ENCODE measurements at regions not wholly inside any gene's neighbourhood (a gene's known extent, or its start where the extent isn't known, plus 50 kb on each side); places are given as distances from the start of the nearest gene placed in this dataset.

- Histone ChIP-seq H3K27ac (ENCODE audit: low read depth, low read length) (no peak overlapping the region), H3K27me3 (ENCODE audit: control insufficient read depth in 2 of 2, insufficient read depth in 2 of 2, low read length in 2 of 2) (no peaks in the 10 kb centered on the region), H3K9me3 (ENCODE audit: control insufficient read depth in 2 of 3, low read length in 3 of 3) (no peaks in the 10 kb centered on the region), H3K4me3 (ENCODE audit: low read length) (no peak overlapping the region), H3K36me3 (ENCODE audit: control insufficient read depth in 2 of 3, insufficient read depth in 3 of 3, low read length in 3 of 3) (no peaks in the 10 kb centered on the region), H3K4me1 (ENCODE audit: control insufficient read depth in 2 of 2, insufficient read depth in 2 of 2, low read length in 2 of 2) (no peaks in the 10 kb centered on the region)
- DNase-seq (no peak), ATAC-seq (no peak)
- Mint-ChIP-seq H3K9me3 (peaks cover 0 to 3% (median 0%) of the 10 kb centered on the region in 11 donors), H3K4me3 (no peak overlapping the region), H3K27ac (no peak overlapping the region), H3K27me3 (peaks cover 10 to 23% (median 14%) of the 10 kb centered on the region in 5 donors), H3K4me1 (no peaks in the 10 kb centered on the region), H3K36me3 (no peaks in the 10 kb centered on the region)
- POLR2A ChIA-PET: no interaction called here
- CTCF ChIA-PET: no interaction called here
- intact Hi-C loops (cut with micrococcal nuclease): no loop called here
Measured at GRCh38 chr18:78725426-78725825, 254.2 kb upstream of the SALL3 start.

- ATAC-seq (no peak), DNase-seq (no peak)
- ChIA-PET POLR2A (no interaction called here), CTCF (no interaction called here)
- peaks cover 9 to 19% (median 14%) of the 10 kb centered on the region in 5 donors for H3K27me3 Mint-ChIP-seq
- no peak overlapping the region for H3K4me3 Mint-ChIP-seq
- Histone ChIP-seq H3K4me1 (ENCODE audit: control insufficient read depth in 2 of 2, insufficient read depth in 2 of 2, low read length in 2 of 2) (no peaks in the 10 kb centered on the region), H3K27me3 (ENCODE audit: control insufficient read depth in 2 of 2, insufficient read depth in 2 of 2, low read length in 2 of 2) (no peaks in the 10 kb centered on the region), H3K4me3 (ENCODE audit: low read length) (no peak overlapping the region), H3K36me3 (ENCODE audit: control insufficient read depth in 2 of 3, insufficient read depth in 3 of 3, low read length in 3 of 3) (no peaks in the 10 kb centered on the region), H3K9me3 (ENCODE audit: control insufficient read depth in 2 of 3, low read length in 3 of 3) (no peaks in the 10 kb centered on the region), H3K27ac (ENCODE audit: low read depth, low read length) (no peak overlapping the region)
- peaks cover 0 to 3% (median 0%) of the 10 kb centered on the region in 11 donors for H3K9me3 Mint-ChIP-seq
- no peak overlapping the region for H3K27ac Mint-ChIP-seq
- no peaks in the 10 kb centered on the region for H3K4me1 Mint-ChIP-seq
- H3K36me3 Mint-ChIP-seq: no peaks in the 10 kb centered on the region
- intact Hi-C loops (cut with micrococcal nuclease): no loop called here
Measured at GRCh38 chr18:78726326-78727056, 253.1 kb upstream of the SALL3 start.

GRCh38 chr18:78727057-78727739, 252.4 kb upstream of the SALL3 start:
- Mint-ChIP-seq H3K27me3 (peaks cover 3 to 16% (median 12%) of the 10 kb centered on the region in 5 donors), H3K36me3 (no peaks in the 10 kb centered on the region), H3K27ac (no peak overlapping the region), H3K4me1 (no peaks in the 10 kb centered on the region), H3K4me3 (no peak overlapping the region), H3K9me3 (peaks cover 0 to 3% (median 0%) of the 10 kb centered on the region in 11 donors)
- Histone ChIP-seq H3K27me3 (ENCODE audit: control insufficient read depth in 2 of 2, insufficient read depth in 2 of 2, low read length in 2 of 2) (no peaks in the 10 kb centered on the region), H3K4me3 (ENCODE audit: low read length) (no peak overlapping the region), H3K4me1 (ENCODE audit: control insufficient read depth in 2 of 2, insufficient read depth in 2 of 2, low read length in 2 of 2) (no peaks in the 10 kb centered on the region), H3K9me3 (ENCODE audit: control insufficient read depth in 2 of 3, low read length in 3 of 3) (no peaks in the 10 kb centered on the region), H3K27ac (ENCODE audit: low read depth, low read length) (no peak overlapping the region), H3K36me3 (ENCODE audit: control insufficient read depth in 2 of 3, insufficient read depth in 3 of 3, low read length in 3 of 3) (no peaks in the 10 kb centered on the region)
- ChIA-PET CTCF (no interaction called here), POLR2A (no interaction called here)
- no peak for ATAC-seq
- intact Hi-C loops (cut with micrococcal nuclease): no loop called here
- no peak for DNase-seq

- POLR2A ChIA-PET: no interaction called here
- Histone ChIP-seq H3K4me1 (ENCODE audit: control insufficient read depth in 2 of 2, insufficient read depth in 2 of 2, low read length in 2 of 2) (no peaks in the 10 kb centered on the region), H3K4me3 (ENCODE audit: low read length) (no peak overlapping the region), H3K36me3 (ENCODE audit: control insufficient read depth in 2 of 3, insufficient read depth in 3 of 3, low read length in 3 of 3) (no peaks in the 10 kb centered on the region), H3K9me3 (ENCODE audit: control insufficient read depth in 2 of 3, low read length in 3 of 3) (no peaks in the 10 kb centered on the region), H3K27ac (ENCODE audit: low read depth, low read length) (no peak overlapping the region), H3K27me3 (ENCODE audit: control insufficient read depth in 2 of 2, insufficient read depth in 2 of 2, low read length in 2 of 2) (no peaks in the 10 kb centered on the region)
- intact Hi-C loops (cut with micrococcal nuclease): no loop called here
- no peak overlapping the region for H3K27ac Mint-ChIP-seq
- H3K4me1 Mint-ChIP-seq: no peaks in the 10 kb centered on the region
- H3K9me3 Mint-ChIP-seq: peaks cover 0 to 3% (median 0%) of the 10 kb centered on the region in 11 donors
- CTCF ChIA-PET: no interaction called here
- peaks cover 0 to 16% (median 8%) of the 10 kb centered on the region in 5 donors for H3K27me3 Mint-ChIP-seq
- ATAC-seq (no peak), DNase-seq (no peak)
- no peaks in the 10 kb centered on the region for H3K36me3 Mint-ChIP-seq
- no peak overlapping the region for H3K4me3 Mint-ChIP-seq
Measured at GRCh38 chr18:78727877-78728783, 251.5 kb upstream of the SALL3 start.

GRCh38 chr18:78728784-78729467, 250.7 kb upstream of the SALL3 start:
- Histone ChIP-seq H3K27me3 (ENCODE audit: control insufficient read depth in 2 of 2, insufficient read depth in 2 of 2, low read length in 2 of 2) (no peaks in the 10 kb centered on the region), H3K36me3 (ENCODE audit: control insufficient read depth in 2 of 3, insufficient read depth in 3 of 3, low read length in 3 of 3) (no peaks in the 10 kb centered on the region), H3K27ac (ENCODE audit: low read depth, low read length) (no peak overlapping the region), H3K4me3 (ENCODE audit: low read length) (no peak overlapping the region), H3K4me1 (ENCODE audit: control insufficient read depth in 2 of 2, insufficient read depth in 2 of 2, low read length in 2 of 2) (no peaks in the 10 kb centered on the region), H3K9me3 (ENCODE audit: control insufficient read depth in 2 of 3, low read length in 3 of 3) (no peaks in the 10 kb centered on the region)
- no peaks in the 10 kb centered on the region for H3K4me1 Mint-ChIP-seq
- ChIA-PET CTCF (no interaction called here), POLR2A (no interaction called here)
- H3K9me3 Mint-ChIP-seq: peaks cover 0 to 3% (median 0%) of the 10 kb centered on the region in 11 donors
- no peak for DNase-seq
- H3K4me3 Mint-ChIP-seq: no peak overlapping the region
- H3K36me3 Mint-ChIP-seq: no peaks in the 10 kb centered on the region
- no peak overlapping the region for H3K27ac Mint-ChIP-seq
- peaks cover 0 to 14% (median 5%) of the 10 kb centered on the region in 5 donors for H3K27me3 Mint-ChIP-seq
- ATAC-seq: no peak
- intact Hi-C loops (cut with micrococcal nuclease): no loop called here

GRCh38 chr18:78730546-78730945, 249.1 kb upstream of the SALL3 start:
- DNase-seq (no peak), ATAC-seq (no peak)
- ChIA-PET POLR2A (no interaction called here), CTCF (no interaction called here)
- Histone ChIP-seq H3K27ac (ENCODE audit: low read depth, low read length) (no peak overlapping the region), H3K27me3 (ENCODE audit: control insufficient read depth in 2 of 2, insufficient read depth in 2 of 2, low read length in 2 of 2) (no peaks in the 10 kb centered on the region), H3K9me3 (ENCODE audit: control insufficient read depth in 2 of 3, low read length in 3 of 3) (no peaks in the 10 kb centered on the region), H3K36me3 (ENCODE audit: control insufficient read depth in 2 of 3, insufficient read depth in 3 of 3, low read length in 3 of 3) (no peaks in the 10 kb centered on the region), H3K4me1 (ENCODE audit: control insufficient read depth in 2 of 2, insufficient read depth in 2 of 2, low read length in 2 of 2) (no peaks in the 10 kb centered on the region), H3K4me3 (ENCODE audit: low read length) (no peak overlapping the region)
- no peak overlapping the region for H3K27ac Mint-ChIP-seq
- intact Hi-C loops (cut with micrococcal nuclease): no loop called here
- H3K27me3 Mint-ChIP-seq: peaks cover 0 to 14% (median 0%) of the 10 kb centered on the region in 5 donors
- H3K9me3 Mint-ChIP-seq: peaks cover 0 to 1% (median 0%) of the 10 kb centered on the region in 11 donors
- no peak overlapping the region for H3K4me3 Mint-ChIP-seq
- H3K36me3 Mint-ChIP-seq: no peaks in the 10 kb centered on the region
- no peaks in the 10 kb centered on the region for H3K4me1 Mint-ChIP-seq
